ENCODE measurements at regions not wholly inside any gene's neighbourhood (a gene's known extent, or its start where the extent isn't known, plus 50 kb on each side); places are given as distances from the start of the nearest gene placed in this dataset.

DNA sequence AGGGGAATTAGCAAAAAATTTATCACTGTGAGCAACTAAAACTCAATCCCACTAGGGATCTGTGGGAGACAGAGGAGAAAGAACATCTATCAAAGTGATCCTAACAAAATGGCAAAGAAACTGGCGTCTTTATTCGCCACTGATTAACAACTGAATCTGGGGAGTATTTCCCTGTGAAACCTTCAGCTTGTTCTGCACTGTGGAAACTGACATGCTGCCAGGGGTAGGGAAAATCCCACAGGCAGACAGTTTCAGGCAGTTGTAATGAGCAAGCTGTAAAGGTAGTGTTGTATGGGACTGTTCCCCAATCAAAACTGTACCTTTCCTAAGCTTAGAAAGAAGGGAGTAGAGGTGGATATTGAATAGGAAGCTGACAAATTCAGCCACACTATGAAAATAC is 611.7 kb downstream of the VGLL3 start:
- TF ChIP-seq CTCF (IDR thresholded peaks at IDR 0.05) (no peak), TCF7L2 (IDR thresholded peaks at IDR 0.05; ENCODE audit: low read depth, low read length) (no peak), POLR2AphosphoS5 (IDR thresholded peaks at IDR 0.05; ENCODE audit: low read depth, low read length) (no peak)

Measured in Panc1 (cell line).